ENCODE measurements at regions not wholly inside any gene's neighbourhood (a gene's known extent, or its start where the extent isn't known, plus 50 kb on each side); places are given as distances from the start of the nearest gene placed in this dataset.
"Not testable (repeated sequence)": the region's sequence is repeated elsewhere in the genome, so short reads cannot be mapped to it uniquely, and the experiment has no call there.

GRCh38 chr16:87043231-87044031 lies 273.8 kb downstream of the C16orf95 start:
- FAIRE-seq, result no peak

- FAIRE-seq, result no peak
These were observed 273.2 kb downstream of the C16orf95 start for GRCh38 chr16:87044032-87044382.

GRCh38 chr16:87044829-87045228 lies 272.4 kb downstream of the C16orf95 start:
- FAIRE-seq, result no peak

- no peak for FAIRE-seq
These were observed 271.6 kb downstream of the C16orf95 start for GRCh38 chr16:87045466-87046216.

- no peak for FAIRE-seq
These were observed 271.0 kb downstream of the C16orf95 start for GRCh38 chr16:87046235-87046634.

GRCh38 chr16:87047221-87048037 lies 269.8 kb downstream of the C16orf95 start:
- FAIRE-seq, result no peak

- no peak for FAIRE-seq
These were observed 269.0 kb downstream of the C16orf95 start for GRCh38 chr16:87048038-87048729.

- FAIRE-seq, result no peak
These were observed 268.5 kb downstream of the C16orf95 start for GRCh38 chr16:87048730-87049115.

- not testable (repeated sequence) for FAIRE-seq
These were observed 268.0 kb downstream of the C16orf95 start for GRCh38 chr16:87049216-87049615.

GRCh38 chr16:87050142-87050541 lies 267.1 kb downstream of the C16orf95 start:
- no peak for FAIRE-seq

- no peak for FAIRE-seq
These were observed 265.5 kb downstream of the C16orf95 start for GRCh38 chr16:87051526-87052320.

GRCh38 chr16:87052506-87052905 lies 264.7 kb downstream of the C16orf95 start:
- no peak for FAIRE-seq

GRCh38 chr16:87053016-87053982 lies 263.9 kb downstream of the C16orf95 start:
- FAIRE-seq, result no peak

- no peak for FAIRE-seq
These were observed 263.0 kb downstream of the C16orf95 start for GRCh38 chr16:87054154-87054553.

- FAIRE-seq, result no peak
These were observed 262.3 kb downstream of the C16orf95 start for GRCh38 chr16:87054856-87055255.

- no peak for FAIRE-seq
These were observed 261.1 kb downstream of the C16orf95 start for GRCh38 chr16:87056083-87056482.

GRCh38 chr16:87056551-87056950 lies 260.6 kb downstream of the C16orf95 start:
- FAIRE-seq, result no peak

- FAIRE-seq, result no peak
These were observed 259.8 kb downstream of the C16orf95 start for GRCh38 chr16:87057211-87057881.

- FAIRE-seq, result no peak
These were observed 259.1 kb downstream of the C16orf95 start for GRCh38 chr16:87057951-87058560.

Measured in A204.1 (cell line).